ENCODE measurements at regions not wholly inside any gene's neighbourhood (a gene's known extent, or its start where the extent isn't known, plus 50 kb on each side); places are given as distances from the start of the nearest gene placed in this dataset.

DNA sequence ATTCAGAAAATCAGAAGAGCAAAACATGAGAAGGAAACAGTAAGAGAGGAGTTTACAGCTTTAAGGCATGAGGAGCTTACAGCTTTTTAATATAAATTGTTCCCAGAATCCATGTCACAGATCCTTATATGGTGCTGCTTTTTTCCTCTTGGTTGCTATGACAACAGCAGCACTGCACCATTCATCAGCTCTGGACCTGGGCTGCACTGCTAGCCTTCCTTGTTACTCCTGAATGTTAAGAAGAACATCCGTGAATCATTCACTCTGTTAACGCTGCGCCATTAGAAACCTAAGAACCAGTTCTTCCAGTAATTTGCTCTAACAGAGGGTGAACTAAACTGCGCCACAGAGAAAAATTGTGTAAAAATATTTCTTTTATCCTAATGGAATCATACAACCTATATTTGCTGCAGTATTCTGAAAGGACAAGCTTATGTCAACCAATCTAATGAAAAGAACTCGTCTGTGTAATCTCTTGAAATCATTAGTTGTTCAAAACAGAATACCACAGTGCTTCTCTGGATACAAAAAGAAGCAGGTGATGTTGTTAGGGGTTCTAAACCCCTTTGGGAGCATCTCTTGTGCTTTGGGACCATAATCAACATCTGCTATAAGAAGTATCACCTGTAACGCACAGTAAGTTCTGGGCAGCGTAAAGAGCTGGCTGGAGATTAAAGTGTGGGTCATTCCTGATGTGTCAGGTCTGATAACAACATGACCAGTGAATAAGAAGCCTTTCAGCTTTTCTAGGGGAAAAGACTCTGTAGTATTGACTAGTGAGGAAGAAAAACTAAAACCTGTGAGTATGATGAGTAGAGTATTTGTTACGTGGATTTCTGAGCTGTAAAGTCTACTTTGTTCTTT is 151.2 kb downstream of the TANC2 start:
- no peak overlapping the region for H2AFZ ChIP-seq (ENCODE audit: low read depth, low read length)
- in situ Hi-C loops (cut with MboI): no loop called here
- H3K9me3 ChIP-seq (replicated peaks; ENCODE audit: control insufficient read depth, insufficient read depth, low read depth, low read length): no peaks in the 10 kb centered on the region
- no peaks in the 10 kb centered on the region for H3K4me1 ChIP-seq (replicated peaks in 1 of 2; ENCODE audit: control insufficient read depth in 2 of 2, insufficient read depth in 2 of 2, low read length in 2 of 2)
- no peaks in the 10 kb centered on the region for H3K79me2 ChIP-seq (ENCODE audit: control insufficient read depth, insufficient read depth, low read length)
- no peaks in the 10 kb centered on the region for H3K27me3 ChIP-seq (ENCODE audit: control insufficient read depth in 2 of 2, insufficient read depth in 2 of 2, low read length in 2 of 2)
- no peaks in the 10 kb centered on the region for H3K36me3 ChIP-seq (ENCODE audit: control insufficient read depth, insufficient read depth, low read length)
- no peaks in the 10 kb centered on the region for H4K20me1 ChIP-seq (replicated peaks; ENCODE audit: control insufficient read depth, insufficient read depth, low read length)
- ChIA-PET CTCF (ENCODE audit: low intra/inter-chr PET ratio) (no interaction called here), POLR2A (interaction anchor here (1.1 to 2.1 kb wide), 4 partner anchors 10 to 14 kb away, joined by 3 to 4 read pairs (median 3); no protein-coding TSS in a partner anchor)
- peak in 3 of 4 experiments; percentile 6 to 10 (median 8) for DNase-seq (ENCODE audit: extremely low read depth in 1 of 4, low spot score in 3 of 4)
- intact Hi-C loops (cut with micrococcal nuclease): loop anchor here (10.0 kb wide), 1 partner anchor 288 kb away; no protein-coding TSS in a partner anchor
- TF ChIP-seq RFX1 (IDR thresholded peaks at IDR 0.05): peak; percentile 86
- TF ChIP-seq ZNF668 (CRISPR knock-in tag; IDR thresholded peaks at IDR 0.05): no peak
- H3K9me1 ChIP-seq (ENCODE audit: control insufficient read depth, insufficient read depth, low read length): no peaks in the 10 kb centered on the region
- BruUV-seq (replicated peaks): no TSS peak
- no peak overlapping the region for H3K9ac ChIP-seq (ENCODE audit: insufficient read depth in 1 of 2, low read depth in 2 of 2, low read length in 2 of 2)
- no peak for FAIRE-seq
- H3K27ac ChIP-seq (ENCODE audit: extremely low read depth, low read depth, low read length): no peak overlapping the region
- H3K4me3 ChIP-seq: no peak overlapping the region
- ATAC-seq: no peak
- WGBS (ENCODE audit: insufficient coverage, low coverage, missing lambda C conversion rate): 43% methylated on average over 8 of the region's 8 CpGs
- H3K4me2 ChIP-seq (ENCODE audit: insufficient read depth, low read length): no peak overlapping the region

DNA sequence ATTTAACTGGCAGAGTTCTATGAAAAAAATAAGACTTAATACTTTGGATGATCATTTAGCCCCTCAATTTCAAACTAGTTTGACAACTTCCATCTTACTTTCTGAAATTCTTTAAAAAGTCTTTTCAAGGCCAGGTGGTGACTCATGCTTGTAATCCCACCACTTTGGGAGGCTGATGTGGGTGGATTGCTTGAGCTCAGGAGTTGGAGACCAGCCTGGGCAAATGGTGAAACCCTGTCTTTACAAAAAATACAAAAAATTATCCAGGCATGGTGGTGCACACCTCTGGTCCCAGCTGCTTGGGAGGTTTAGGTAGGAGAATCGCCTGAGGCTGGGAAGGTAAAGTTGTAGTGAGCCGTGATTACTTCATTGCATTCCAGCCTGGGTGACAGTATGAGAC is 154.4 kb downstream of the TANC2 start:
- Histone ChIP-seq H4K20me1 (replicated peaks; ENCODE audit: control insufficient read depth, insufficient read depth, low read length) (no peaks in the 10 kb centered on the region), H3K4me2 (ENCODE audit: insufficient read depth, low read length) (no peak overlapping the region)
- no TSS peak for BruUV-seq (replicated peaks)

More for the DNA sequence above, 154.4 kb downstream of the TANC2 start:
- H3K9me3 ChIP-seq (replicated peaks; ENCODE audit: control insufficient read depth, insufficient read depth, low read depth, low read length): no peaks in the 10 kb centered on the region
- H3K27me3 ChIP-seq (ENCODE audit: control insufficient read depth in 2 of 2, insufficient read depth in 2 of 2, low read length in 2 of 2): no peaks in the 10 kb centered on the region
- in situ Hi-C loops (cut with MboI): no loop called here
- 54% methylated on average over 2 of the region's 2 CpGs for WGBS (ENCODE audit: insufficient coverage, low coverage, missing lambda C conversion rate)
- H3K4me1 ChIP-seq (replicated peaks in 1 of 2; ENCODE audit: control insufficient read depth in 2 of 2, insufficient read depth in 2 of 2, low read length in 2 of 2): no peaks in the 10 kb centered on the region
- ChIA-PET CTCF (ENCODE audit: low intra/inter-chr PET ratio) (no interaction called here), POLR2A (no interaction called here)
- FAIRE-seq (peak; percentile 15), ATAC-seq (no peak), DNase-seq (ENCODE audit: extremely low read depth in 1 of 4, low spot score in 3 of 4) (no peak)
- no peaks in the 10 kb centered on the region for H3K79me2 ChIP-seq (ENCODE audit: control insufficient read depth, insufficient read depth, low read length)
- H2AFZ ChIP-seq (ENCODE audit: low read depth, low read length): no peak overlapping the region
- no peaks in the 10 kb centered on the region for H3K9me1 ChIP-seq (ENCODE audit: control insufficient read depth, insufficient read depth, low read length)
- H3K36me3 ChIP-seq (ENCODE audit: control insufficient read depth, insufficient read depth, low read length): no peaks in the 10 kb centered on the region
- H3K9ac ChIP-seq (ENCODE audit: insufficient read depth in 1 of 2, low read depth in 2 of 2, low read length in 2 of 2): no peak overlapping the region
- no peak for TF ChIP-seq KDM2B (CRISPR knock-in tag; IDR thresholded peaks at IDR 0.05)
- no peak for TF ChIP-seq SMARCC2 (IDR thresholded peaks at IDR 0.05; ENCODE audit: low read depth)
- no peak for TF ChIP-seq RNF2 (IDR thresholded peaks at IDR 0.05)
- TF ChIP-seq SREBF2 (CRISPR knock-in tag; IDR thresholded peaks at IDR 0.05): no peak
- TF ChIP-seq CHD1 (IDR thresholded peaks at IDR 0.05; ENCODE audit: low read length): no peak
- TF ChIP-seq ESRRA (IDR thresholded peaks at IDR 0.05; ENCODE audit: borderline replicate concordance, low read depth): no peak
- TF ChIP-seq ATF3 (IDR thresholded peaks at IDR 0.05): 0 out of 2 replicates have a peak, but pooled peaks have one; percentile 39
- TF ChIP-seq ATF3 (CRISPR knock-in tag; conservative IDR thresholded peaks at IDR 0.05): no peak
- intact Hi-C loops (cut with micrococcal nuclease): no loop called here
- no peak overlapping the region for H3K4me3 ChIP-seq
- no peak overlapping the region for H3K27ac ChIP-seq (ENCODE audit: extremely low read depth, low read depth, low read length)
